ENCODE measurements at regions not wholly inside any gene's neighbourhood (a gene's known extent, or its start where the extent isn't known, plus 50 kb on each side); places are given as distances from the start of the nearest gene placed in this dataset.

- TF ChIP-seq, protein P1, sequence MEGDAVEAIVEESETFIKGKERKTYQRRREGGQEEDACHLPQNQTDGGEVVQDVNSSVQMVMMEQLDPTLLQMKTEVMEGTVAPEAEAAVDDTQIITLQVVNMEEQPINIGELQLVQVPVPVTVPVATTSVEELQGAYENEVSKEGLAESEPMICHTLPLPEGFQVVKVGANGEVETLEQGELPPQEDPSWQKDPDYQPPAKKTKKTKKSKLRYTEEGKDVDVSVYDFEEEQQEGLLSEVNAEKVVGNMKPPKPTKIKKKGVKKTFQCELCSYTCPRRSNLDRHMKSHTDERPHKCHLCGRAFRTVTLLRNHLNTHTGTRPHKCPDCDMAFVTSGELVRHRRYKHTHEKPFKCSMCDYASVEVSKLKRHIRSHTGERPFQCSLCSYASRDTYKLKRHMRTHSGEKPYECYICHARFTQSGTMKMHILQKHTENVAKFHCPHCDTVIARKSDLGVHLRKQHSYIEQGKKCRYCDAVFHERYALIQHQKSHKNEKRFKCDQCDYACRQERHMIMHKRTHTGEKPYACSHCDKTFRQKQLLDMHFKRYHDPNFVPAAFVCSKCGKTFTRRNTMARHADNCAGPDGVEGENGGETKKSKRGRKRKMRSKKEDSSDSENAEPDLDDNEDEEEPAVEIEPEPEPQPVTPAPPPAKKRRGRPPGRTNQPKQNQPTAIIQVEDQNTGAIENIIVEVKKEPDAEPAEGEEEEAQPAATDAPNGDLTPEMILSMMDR (IDR thresholded peaks at IDR 0.05; ENCODE audit: low read length) = no peak
- no peak for TF ChIP-seq EZH2 (IDR thresholded peaks at IDR 0.05; ENCODE audit: borderline replicate concordance, low read length)
- H4K20me1 ChIP-seq (ENCODE audit: insufficient read depth, low read length) = no peaks in the 10 kb centered on the region
- H3K27me3 ChIP-seq (ENCODE audit: insufficient read depth, low read length) = no peaks in the 10 kb centered on the region
- H3K4me1 ChIP-seq (ENCODE audit: insufficient read depth, low read length, severe bottlenecking) = no peaks in the 10 kb centered on the region
- no peaks in the 10 kb centered on the region for H3K9me3 ChIP-seq (ENCODE audit: low read length)
- H3K4me3 ChIP-seq (ENCODE audit: low read depth, low read length, poor library complexity, severe bottlenecking) = no peak overlapping the region
- H3K27ac ChIP-seq (ENCODE audit: low read depth, low read length, poor library complexity, severe bottlenecking) = no peak overlapping the region
- no peaks in the 10 kb centered on the region for H3K36me3 ChIP-seq (ENCODE audit: insufficient read depth, low read length)
- no peaks in the 10 kb centered on the region for H3K9me2 ChIP-seq (ENCODE audit: low read depth, low read length)
- no peak overlapping the region for H2AFZ ChIP-seq (ENCODE audit: low read length)
- H3K9ac ChIP-seq (ENCODE audit: low read length) = no peak overlapping the region
- H3F3A ChIP-seq (ENCODE audit: insufficient read depth, low read length) = no peaks in the 10 kb centered on the region
- H3K79me2 ChIP-seq (ENCODE audit: insufficient read depth, low read length) = no peaks in the 10 kb centered on the region
- no peak overlapping the region for H3K4me2 ChIP-seq (ENCODE audit: low read length)
Observed at GRCh38 chr2:196589419-196589818, 50.1 kb upstream of the CCDC150 start.

Measured in OCI-LY1 (cell line).